HG03196 (cell line): ENCODE measurements at regions not wholly inside any gene's neighbourhood (a gene's known extent, or its start where the extent isn't known, plus 50 kb on each side); places are given as distances from the start of the nearest gene placed in this dataset.
"Not testable (repeated sequence)": the region's sequence is repeated elsewhere in the genome, so short reads cannot be mapped to it uniquely, and the experiment has no call there.

Experiments
- ATAC-seq: cut with Tn5 transposase; IDR thresholded peaks from one replicate; pipeline ENCODE4 v1.9.1; 2021; ENCODE audit not compliant: unreplicated experiment

GRCh38 chr3:153889905-153890334, 231.3 kb upstream of the ARHGEF26 start:
- ATAC-seq = peak; percentile 48

GRCh38 chr3:153892126-153892525, 229.1 kb upstream of the ARHGEF26 start:
- no peak for ATAC-seq

GRCh38 chr3:153894857-153895256, 226.3 kb upstream of the ARHGEF26 start:
- ATAC-seq = no peak

DNA sequence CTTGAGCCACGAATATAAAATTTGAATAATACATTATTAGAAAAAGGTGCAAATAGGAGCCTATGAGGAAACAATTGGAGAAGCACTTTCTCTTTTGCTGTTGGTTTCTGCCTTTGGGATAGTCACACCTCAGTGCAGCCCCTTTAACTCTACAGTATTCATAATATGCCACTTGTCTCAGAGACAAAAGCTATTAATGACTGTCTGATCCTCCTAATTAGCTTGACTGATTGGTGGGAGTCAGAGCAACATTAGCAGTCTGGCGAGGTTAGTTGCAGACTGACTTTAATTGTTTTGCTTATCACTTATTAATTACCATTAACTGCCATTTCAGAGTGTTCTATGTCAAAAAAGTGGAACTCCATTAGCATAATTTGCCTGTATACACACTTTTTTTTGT, 225.0 kb upstream of the ARHGEF26 start:
- ATAC-seq = no peak

- peak; percentile 67 for ATAC-seq
Measured at GRCh38 chr3:153897025-153897723, 224.0 kb upstream of the ARHGEF26 start.

GRCh38 chr3:153897842-153898241, 223.3 kb upstream of the ARHGEF26 start:
- ATAC-seq = peak; percentile 80

DNA sequence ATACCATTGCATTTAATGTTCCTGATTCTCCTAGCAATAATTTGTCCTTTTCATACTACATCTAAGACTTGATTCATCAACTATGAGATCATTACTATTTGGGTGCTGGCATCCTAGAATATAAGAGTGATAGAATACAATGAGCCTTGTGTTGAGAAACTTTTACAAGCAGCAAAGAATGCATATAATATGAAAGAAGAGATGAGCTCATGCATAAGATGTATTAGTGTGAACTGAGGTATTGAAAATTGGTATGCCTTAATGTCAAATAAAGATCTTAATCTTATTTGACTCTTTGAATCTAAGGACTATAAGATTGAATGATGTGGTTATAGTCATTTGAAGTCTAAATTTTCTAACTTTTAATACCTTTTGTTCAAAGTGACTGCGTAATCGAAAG, 220.0 kb upstream of the ARHGEF26 start:
- no peak for ATAC-seq

DNA sequence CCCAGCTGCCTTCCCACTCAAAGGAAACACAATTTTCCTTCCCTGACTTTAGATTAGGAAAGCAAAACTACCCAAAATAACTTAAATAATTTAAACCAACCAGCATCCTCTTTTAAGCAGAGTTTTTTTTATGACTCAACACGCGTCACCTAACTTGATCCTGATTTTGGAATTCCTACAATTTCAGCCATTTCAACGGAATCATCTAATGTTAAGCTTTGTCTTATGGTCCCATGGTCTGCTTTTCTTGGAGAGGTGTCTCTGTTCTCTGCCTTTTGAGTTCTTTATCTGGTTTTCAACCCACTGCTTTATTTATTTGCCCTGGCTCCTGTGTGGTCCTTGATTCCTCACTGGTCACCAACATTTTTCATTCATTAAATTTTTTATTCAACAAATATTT, 219.2 kb upstream of the ARHGEF26 start:
- ATAC-seq = no peak

- ATAC-seq = no peak
Measured at GRCh38 chr3:153903430-153903829, 217.8 kb upstream of the ARHGEF26 start.

DNA sequence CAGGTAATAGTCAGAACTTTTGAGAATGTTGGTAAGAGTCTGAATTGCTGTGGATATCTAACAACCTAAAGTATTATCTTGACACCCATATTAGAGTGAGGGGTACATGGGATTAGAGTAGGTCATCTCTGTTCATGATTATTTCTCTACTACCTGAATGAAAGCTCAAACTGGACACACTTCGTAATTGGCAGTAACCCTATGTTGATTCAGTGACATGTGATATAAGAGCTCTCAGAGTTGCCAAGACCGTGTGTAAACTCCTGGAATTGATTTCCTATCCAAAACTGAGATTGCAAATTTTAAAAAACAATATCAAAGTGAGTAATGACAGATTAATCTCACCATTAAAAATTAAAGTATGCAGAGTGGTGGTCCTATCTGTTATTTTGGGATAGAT, 214.8 kb upstream of the ARHGEF26 start:
- no peak for ATAC-seq

DNA sequence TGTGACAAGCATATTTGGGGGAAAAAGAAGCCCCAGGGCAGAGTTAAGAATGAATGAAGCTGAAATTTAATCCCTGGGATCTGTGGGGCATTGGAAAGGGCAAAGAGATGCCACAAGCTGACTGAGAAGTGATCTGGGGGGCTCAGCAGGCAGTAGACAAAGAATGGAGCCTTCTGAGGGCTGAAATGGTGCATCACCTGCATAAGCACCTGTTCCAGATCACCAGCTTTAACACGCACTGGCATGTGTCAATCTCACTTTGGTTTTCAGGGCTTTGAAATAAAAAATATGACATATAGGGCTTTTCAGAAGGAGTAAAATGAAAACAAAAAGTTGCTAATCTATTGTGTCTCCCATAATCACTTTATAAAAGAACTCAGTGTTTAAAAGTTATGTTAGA, 210.8 kb upstream of the ARHGEF26 start:
- ATAC-seq = no peak

- no peak for ATAC-seq
Measured at GRCh38 chr3:153911116-153911515, 210.1 kb upstream of the ARHGEF26 start.

GRCh38 chr3:153919773-153920172, 201.4 kb upstream of the ARHGEF26 start:
- no peak for ATAC-seq

DNA sequence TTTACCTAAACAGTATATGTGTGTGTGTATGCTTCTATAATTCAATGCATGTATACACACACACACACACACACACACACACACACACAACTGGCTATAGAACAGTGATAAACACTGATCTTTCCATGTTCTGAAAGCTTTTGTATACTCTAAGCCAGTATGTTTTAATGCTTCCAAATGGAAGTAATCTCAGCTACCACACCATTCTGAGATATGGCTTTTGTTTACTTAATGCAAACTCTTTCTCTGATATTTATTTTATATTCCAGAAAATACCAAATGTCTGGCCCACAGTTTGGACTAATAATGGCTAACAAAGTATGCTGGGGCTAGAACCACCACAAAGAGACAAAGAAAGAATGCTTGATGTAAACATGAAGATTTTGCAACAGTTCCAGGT, 199.4 kb upstream of the ARHGEF26 start:
- ATAC-seq = no peak

GRCh38 chr3:153925841-153926514, 195.2 kb upstream of the ARHGEF26 start:
- ATAC-seq = no peak

- no peak for ATAC-seq
Measured at GRCh38 chr3:153927107-153927506, 194.1 kb upstream of the ARHGEF26 start.

DNA sequence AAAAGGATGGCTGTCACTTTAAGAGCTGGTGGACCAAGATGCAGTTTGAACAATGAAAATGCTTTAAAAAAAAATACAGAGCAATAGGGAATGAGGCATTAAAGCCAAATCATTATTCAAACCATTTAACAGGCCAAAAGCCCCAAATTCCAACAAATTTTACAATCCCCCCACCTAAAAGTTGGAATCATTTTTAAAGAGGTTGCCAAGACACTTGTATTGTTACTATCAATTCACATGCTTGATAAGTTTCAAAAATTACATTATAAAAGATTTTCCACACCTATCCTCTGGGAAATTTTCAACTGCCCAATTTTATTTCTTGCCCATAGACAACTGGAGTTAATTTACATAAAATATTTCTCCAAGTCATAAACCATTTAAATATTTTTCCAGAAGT, 192.3 kb upstream of the ARHGEF26 start:
- no peak for ATAC-seq

GRCh38 chr3:153933481-153933880, 187.7 kb upstream of the ARHGEF26 start:
- ATAC-seq = not testable (repeated sequence)

- no peak for ATAC-seq
Measured at GRCh38 chr3:153944084-153944483, 177.1 kb upstream of the ARHGEF26 start.

GRCh38 chr3:153951276-153951675, 169.9 kb upstream of the ARHGEF26 start:
- ATAC-seq = no peak

DNA sequence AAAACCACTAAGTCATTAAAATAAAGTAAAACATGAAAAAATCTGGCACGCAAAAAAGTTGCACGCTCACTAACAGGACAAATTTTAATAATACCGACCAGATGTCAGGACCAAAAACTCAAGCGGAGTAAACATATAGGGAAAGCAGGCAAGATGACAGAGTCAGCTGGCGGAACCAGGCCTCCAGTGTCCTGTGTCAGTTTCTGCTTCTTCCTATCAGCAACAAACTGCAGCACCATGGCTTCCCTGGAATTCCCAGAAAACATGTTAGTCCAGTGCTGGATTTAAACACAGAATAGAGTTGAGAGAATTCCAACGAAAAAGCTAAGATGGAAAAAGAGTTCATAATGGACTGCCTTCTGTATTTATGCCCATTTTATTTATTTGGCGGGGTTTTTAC, 169.1 kb upstream of the ARHGEF26 start:
- no peak for ATAC-seq

- no peak for ATAC-seq
Measured at GRCh38 chr3:153956613-153957012, 164.6 kb upstream of the ARHGEF26 start.

- ATAC-seq = no peak
Measured at GRCh38 chr3:153957421-153957820, 163.8 kb upstream of the ARHGEF26 start.
